22Rv1 (cell line): ENCODE measurements at regions not wholly inside any gene's neighbourhood (a gene's known extent, or its start where the extent isn't known, plus 50 kb on each side); places are given as distances from the start of the nearest gene placed in this dataset.

Source experiments
- ZFX ChIP-seq: fragments of 450-650 bp; IDR thresholded peaks from 2 replicates; pipeline ENCODE4 v1.6.1; 2017; ENCODE audit warnings: antibody characterized with exemption, borderline replicate concordance
- TF ChIP-seq, protein P1 (sequence below): fragments of 450-650 bp; IDR thresholded peaks from 2 replicates; pipeline ENCODE4 v1.5.1; 2017; ENCODE audit warnings: mild to moderate bottlenecking

GRCh38 chr3:165984589-165984988, 147.4 kb upstream of the BCHE start:
- TF ChIP-seq, protein P1, sequence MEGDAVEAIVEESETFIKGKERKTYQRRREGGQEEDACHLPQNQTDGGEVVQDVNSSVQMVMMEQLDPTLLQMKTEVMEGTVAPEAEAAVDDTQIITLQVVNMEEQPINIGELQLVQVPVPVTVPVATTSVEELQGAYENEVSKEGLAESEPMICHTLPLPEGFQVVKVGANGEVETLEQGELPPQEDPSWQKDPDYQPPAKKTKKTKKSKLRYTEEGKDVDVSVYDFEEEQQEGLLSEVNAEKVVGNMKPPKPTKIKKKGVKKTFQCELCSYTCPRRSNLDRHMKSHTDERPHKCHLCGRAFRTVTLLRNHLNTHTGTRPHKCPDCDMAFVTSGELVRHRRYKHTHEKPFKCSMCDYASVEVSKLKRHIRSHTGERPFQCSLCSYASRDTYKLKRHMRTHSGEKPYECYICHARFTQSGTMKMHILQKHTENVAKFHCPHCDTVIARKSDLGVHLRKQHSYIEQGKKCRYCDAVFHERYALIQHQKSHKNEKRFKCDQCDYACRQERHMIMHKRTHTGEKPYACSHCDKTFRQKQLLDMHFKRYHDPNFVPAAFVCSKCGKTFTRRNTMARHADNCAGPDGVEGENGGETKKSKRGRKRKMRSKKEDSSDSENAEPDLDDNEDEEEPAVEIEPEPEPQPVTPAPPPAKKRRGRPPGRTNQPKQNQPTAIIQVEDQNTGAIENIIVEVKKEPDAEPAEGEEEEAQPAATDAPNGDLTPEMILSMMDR = no peak
- TF ChIP-seq ZFX = no peak
